Right atrium auricular region (tissue), 2 donors: ENCODE measurements at regions not wholly inside any gene's neighbourhood (a gene's known extent, or its start where the extent isn't known, plus 50 kb on each side); places are given as distances from the start of the nearest gene placed in this dataset.

Source experiments
- DNase-seq: peaks from one replicate; pipeline ENCODE4 v3.0.0-alpha.2; 2019; ENCODE audit warnings: low spot score
- H3K27ac ChIP-seq, 2 donors: fragments of 200-600 bp; sonication (generic); 1 replicate in 1 of 2; 2 replicates in 1 of 2; pipeline ENCODE4 v1.5.1; 2016 to 2019
- H3K27me3 ChIP-seq, 2 donors: fragments of 200-600 bp; sonication (generic); one replicate each; pipeline versions ENCODE4 v1.5.1 to v1.6.0; 2017 to 2019
- H3K36me3 ChIP-seq: fragments of 200-600 bp; sonication (generic); one replicate; pipeline ENCODE4 v1.5.1; 2016
- H3K4me1 ChIP-seq, 2 donors: fragments of 200-600 bp; sonication (generic); one replicate each; pipeline versions ENCODE4 v1.5.1 to v1.6.0; 2017 to 2019
- H3K4me3 ChIP-seq, 2 donors: fragments of 200-600 bp; sonication (generic); 1 replicate in 1 of 2; 2 replicates in 1 of 2; pipeline ENCODE4 v1.5.1; 2017 to 2019; ENCODE audit warnings: mild to moderate bottlenecking in 1 of 2, moderate library complexity in 1 of 2
- H3K9me3 ChIP-seq, 2 donors: fragments of 200-600 bp; sonication (generic); one replicate each; pipeline ENCODE4 v1.5.1; 2019
- TF ChIP-seq, protein P1 (sequence below), 2 donors: fragments of 200-600 bp; sonication (generic); IDR thresholded peaks; one replicate each; pipeline ENCODE4 v1.5.1; 2019; ENCODE audit warnings: antibody characterized with exemption in 2 of 2

DNA sequence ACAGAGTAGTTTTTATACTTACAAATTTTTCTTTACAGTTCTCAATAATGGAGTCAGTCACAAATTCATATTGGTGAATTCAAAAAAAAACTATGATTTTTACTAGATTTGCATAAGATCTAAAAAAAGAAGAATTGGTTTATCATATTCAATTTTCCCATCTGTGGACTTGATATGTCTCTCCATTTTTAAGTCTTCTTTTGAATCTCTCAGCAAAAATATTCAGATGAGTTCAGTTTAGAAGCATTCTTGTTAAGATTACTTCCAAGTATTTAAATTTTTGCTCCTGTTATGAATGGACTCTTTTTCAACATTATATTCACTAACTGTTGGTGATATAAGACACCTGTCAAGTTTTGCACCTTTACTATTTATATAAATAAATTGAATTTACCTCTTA, 360.6 kb upstream of the FLRT2 start:
- Histone ChIP-seq H3K4me3 (no peak overlapping the region), H3K9me3 (no peaks in the 10 kb centered on the region), H3K4me1 (no peaks in the 10 kb centered on the region), H3K36me3 (no peaks in the 10 kb centered on the region), H3K27ac (no peak overlapping the region), H3K27me3 (no peaks in the 10 kb centered on the region)
- TF ChIP-seq, protein P1, sequence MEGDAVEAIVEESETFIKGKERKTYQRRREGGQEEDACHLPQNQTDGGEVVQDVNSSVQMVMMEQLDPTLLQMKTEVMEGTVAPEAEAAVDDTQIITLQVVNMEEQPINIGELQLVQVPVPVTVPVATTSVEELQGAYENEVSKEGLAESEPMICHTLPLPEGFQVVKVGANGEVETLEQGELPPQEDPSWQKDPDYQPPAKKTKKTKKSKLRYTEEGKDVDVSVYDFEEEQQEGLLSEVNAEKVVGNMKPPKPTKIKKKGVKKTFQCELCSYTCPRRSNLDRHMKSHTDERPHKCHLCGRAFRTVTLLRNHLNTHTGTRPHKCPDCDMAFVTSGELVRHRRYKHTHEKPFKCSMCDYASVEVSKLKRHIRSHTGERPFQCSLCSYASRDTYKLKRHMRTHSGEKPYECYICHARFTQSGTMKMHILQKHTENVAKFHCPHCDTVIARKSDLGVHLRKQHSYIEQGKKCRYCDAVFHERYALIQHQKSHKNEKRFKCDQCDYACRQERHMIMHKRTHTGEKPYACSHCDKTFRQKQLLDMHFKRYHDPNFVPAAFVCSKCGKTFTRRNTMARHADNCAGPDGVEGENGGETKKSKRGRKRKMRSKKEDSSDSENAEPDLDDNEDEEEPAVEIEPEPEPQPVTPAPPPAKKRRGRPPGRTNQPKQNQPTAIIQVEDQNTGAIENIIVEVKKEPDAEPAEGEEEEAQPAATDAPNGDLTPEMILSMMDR (IDR thresholded peaks at IDR 0.05), result no peak
- DNase-seq, result no peak

DNA sequence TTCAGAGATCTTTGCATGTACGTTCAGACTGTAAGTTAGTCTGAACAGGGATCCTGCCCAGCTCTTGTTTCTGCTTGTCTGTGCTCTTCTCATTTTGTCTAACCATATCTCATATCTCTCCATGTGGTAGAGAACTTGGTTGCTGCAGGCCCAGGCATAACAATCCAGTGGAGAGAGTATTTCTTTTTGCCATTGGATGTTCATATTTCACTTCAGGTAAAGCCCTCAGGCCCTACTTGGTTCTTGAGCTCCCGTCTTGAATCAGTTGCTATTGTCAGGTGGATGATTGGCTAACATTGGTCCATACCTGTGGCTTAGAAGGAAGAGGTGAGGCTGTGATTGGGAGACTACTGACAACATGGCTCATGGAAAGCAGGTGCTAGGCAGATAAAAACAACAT, 357.7 kb upstream of the FLRT2 start:
- Histone ChIP-seq H3K27me3 (no peaks in the 10 kb centered on the region), H3K4me3 (no peak overlapping the region), H3K9me3 (no peaks in the 10 kb centered on the region), H3K36me3 (no peaks in the 10 kb centered on the region), H3K4me1 (no peaks in the 10 kb centered on the region), H3K27ac (no peak overlapping the region)
- DNase-seq, result no peak
- TF ChIP-seq, protein P1 (IDR thresholded peaks at IDR 0.05), result no peak

DNA sequence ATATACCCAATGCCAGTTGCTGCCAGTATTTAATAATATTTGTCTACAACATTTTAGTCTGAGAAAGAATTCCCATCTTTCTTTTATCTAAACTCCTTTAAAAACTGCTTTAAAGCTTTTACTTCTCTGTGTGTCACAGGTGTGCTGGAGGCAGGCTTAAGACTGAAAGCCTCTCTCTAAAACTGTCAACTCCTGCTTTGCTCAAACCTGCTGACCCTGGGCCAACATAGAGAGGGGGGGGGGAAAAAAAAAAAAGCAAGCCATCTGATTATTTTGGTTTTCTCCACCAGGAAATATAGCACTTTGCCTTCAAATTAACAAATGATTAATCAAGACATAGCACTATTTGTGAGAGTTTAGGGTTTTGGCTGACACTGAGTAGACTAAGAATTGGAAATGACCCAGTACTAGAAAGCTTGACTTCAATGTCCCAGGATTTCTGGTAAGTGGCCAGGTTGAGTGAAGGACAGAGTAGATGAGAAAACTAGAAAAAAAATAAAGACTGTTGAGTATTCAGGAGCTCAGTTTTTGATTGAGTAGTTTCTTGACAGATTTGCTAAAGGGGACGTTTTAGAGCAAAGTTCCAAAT, 357.0 kb upstream of the FLRT2 start:
- H3K4me3 ChIP-seq, result no peak overlapping the region
- TF ChIP-seq, protein P1 (IDR thresholded peaks at IDR 0.05), result no peak

DNA sequence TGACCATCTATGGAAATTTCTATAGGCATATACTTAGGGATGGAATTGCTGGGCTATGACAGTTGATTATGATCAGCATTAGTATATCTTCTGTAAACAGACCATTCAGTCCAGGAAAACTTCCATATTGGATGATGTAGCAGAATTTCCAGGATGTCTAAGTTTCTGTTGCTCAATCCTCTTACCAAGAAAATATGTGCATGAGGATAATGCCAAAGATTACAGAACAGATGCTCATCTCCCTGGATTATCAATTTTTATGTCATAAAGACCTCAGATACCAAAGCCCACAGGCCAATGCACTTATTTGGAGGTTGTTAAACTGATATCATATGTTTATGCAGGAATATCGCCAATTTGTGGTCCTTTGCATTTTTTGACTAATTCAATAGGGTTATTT, 354.4 kb upstream of the FLRT2 start:
- no peak for DNase-seq
- no peaks in the 10 kb centered on the region for H3K36me3 ChIP-seq
- H3K27ac ChIP-seq, result no peak overlapping the region
- no peaks in the 10 kb centered on the region for H3K27me3 ChIP-seq
- H3K4me3 ChIP-seq, result no peak overlapping the region
- TF ChIP-seq, protein P1 (IDR thresholded peaks at IDR 0.05), result no peak
- H3K4me1 ChIP-seq, result no peaks in the 10 kb centered on the region
- peaks cover 0 to 10% of the 10 kb centered on the region in 2 donors for H3K9me3 ChIP-seq

More for the DNA sequence above, 357.0 kb upstream of the FLRT2 start:
- DNase-seq, result no peak
- Histone ChIP-seq H3K27ac (no peak overlapping the region), H3K9me3 (no peaks in the 10 kb centered on the region), H3K36me3 (no peaks in the 10 kb centered on the region), H3K27me3 (no peaks in the 10 kb centered on the region), H3K4me1 (no peaks in the 10 kb centered on the region)

DNA sequence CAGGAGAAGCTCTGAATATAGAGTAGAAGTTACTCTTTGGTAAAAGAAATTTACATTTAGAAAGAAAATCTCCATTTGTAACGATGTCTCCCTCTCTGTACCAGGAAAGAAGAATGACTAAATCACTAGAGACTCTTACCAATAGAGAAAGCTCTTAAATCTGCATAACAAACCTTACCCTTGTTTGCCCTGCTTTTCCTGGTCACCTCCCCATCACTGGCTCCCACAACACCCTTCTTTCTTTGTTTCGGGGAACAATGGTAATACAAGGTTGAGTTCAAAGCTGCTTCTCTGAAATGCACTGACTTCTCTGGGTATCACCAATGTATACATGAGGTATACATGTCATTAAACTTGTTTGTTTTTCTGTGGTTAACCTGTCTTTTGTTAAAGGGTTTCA, 351.1 kb upstream of the FLRT2 start:
- Histone ChIP-seq H3K4me1 (no peaks in the 10 kb centered on the region), H3K9me3 (peaks cover 0 to 10% of the 10 kb centered on the region in 2 donors), H3K27ac (no peak overlapping the region), H3K4me3 (no peak overlapping the region), H3K36me3 (no peaks in the 10 kb centered on the region), H3K27me3 (no peaks in the 10 kb centered on the region)
- no peak for DNase-seq
- TF ChIP-seq, protein P1 (IDR thresholded peaks at IDR 0.05), result no peak

DNA sequence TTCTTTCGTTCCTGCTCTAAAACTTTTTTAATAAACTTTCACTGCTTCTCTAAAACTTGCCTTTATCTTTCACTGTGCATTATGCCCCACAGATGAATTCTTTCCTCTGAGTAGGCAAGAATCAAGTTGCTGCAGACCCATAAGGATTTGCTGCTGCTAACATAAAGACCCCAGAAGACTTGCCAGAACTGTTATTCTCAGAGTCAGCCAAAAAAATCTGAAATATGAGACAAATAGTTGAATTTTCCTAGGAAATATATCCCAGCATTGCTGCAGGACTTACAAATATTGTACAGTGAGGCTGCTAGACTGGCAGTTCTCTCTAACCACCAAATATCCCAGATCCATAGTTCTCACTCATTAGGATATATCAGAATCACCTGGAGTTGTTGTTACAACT, 349.1 kb upstream of the FLRT2 start:
- Histone ChIP-seq H3K27ac (no peak overlapping the region), H3K27me3 (no peaks in the 10 kb centered on the region), H3K4me3 (no peak overlapping the region), H3K4me1 (no peaks in the 10 kb centered on the region), H3K9me3 (peaks cover 0 to 10% of the 10 kb centered on the region in 2 donors), H3K36me3 (no peaks in the 10 kb centered on the region)
- TF ChIP-seq, protein P1 (IDR thresholded peaks at IDR 0.05), result no peak
- DNase-seq, result no peak
